ENCODE measurements at regions not wholly inside any gene's neighbourhood (a gene's known extent, or its start where the extent isn't known, plus 50 kb on each side); places are given as distances from the start of the nearest gene placed in this dataset.

DNA sequence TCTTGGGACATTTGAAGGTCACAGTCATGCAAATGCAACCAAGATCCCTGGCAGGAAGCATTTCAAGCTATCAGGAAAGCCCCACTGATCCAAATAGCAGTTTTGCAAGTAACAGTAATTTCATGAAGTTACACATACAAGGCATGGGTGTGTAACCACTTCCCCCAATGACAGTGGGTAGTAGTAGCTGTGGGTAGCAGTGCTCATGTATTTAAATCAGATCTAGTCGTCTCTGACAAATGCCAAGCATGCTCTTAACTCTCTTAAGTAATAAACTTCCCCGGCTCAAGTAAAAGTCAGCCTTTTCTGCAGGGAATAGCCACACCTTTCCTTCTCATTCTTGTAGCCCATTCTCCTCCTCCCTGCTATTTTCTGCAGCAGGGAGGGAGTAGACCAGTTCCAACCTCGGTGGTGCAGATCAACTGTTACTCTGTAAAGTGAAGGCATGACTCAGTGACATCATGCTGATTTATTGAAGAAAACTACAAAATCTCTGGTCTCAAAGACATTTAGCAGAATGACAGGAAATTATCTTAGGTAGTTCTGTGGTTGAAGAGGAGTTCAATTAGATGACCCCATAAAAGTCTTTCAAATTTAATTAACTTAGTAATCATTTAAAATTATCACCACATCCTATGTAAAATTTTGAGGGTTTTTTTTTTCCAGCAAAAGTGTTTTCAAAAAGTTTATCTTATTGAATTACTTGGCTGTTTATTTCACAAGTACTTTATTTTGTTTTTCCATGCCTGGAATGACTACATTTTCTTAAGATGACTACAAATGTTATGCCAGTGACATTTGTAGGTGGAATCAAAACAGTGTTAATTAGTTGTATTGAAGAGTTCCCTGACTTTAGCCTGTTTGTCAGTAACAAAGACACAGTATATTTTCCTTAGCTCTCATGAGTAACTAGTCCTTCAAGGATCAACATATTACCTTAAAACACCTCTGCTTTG, 568.3 kb downstream of the INHBA start:
- H3K4me3 ChIP-seq: no peak overlapping the region
- TF ChIP-seq, protein P1, sequence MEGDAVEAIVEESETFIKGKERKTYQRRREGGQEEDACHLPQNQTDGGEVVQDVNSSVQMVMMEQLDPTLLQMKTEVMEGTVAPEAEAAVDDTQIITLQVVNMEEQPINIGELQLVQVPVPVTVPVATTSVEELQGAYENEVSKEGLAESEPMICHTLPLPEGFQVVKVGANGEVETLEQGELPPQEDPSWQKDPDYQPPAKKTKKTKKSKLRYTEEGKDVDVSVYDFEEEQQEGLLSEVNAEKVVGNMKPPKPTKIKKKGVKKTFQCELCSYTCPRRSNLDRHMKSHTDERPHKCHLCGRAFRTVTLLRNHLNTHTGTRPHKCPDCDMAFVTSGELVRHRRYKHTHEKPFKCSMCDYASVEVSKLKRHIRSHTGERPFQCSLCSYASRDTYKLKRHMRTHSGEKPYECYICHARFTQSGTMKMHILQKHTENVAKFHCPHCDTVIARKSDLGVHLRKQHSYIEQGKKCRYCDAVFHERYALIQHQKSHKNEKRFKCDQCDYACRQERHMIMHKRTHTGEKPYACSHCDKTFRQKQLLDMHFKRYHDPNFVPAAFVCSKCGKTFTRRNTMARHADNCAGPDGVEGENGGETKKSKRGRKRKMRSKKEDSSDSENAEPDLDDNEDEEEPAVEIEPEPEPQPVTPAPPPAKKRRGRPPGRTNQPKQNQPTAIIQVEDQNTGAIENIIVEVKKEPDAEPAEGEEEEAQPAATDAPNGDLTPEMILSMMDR (IDR thresholded peaks at IDR 0.05): no peak
- TF ChIP-seq POLR2A (IDR thresholded peaks at IDR 0.05): no peak
- WGBS, 4 donors: 47 to 58% (median 53%) methylated on average over 3 of the region's 3 CpGs
- H3K4me1 ChIP-seq (replicated peaks in 1 of 2): no peaks in the 10 kb centered on the region
- peaks cover 3% of the 10 kb centered on the region for H3K27me3 ChIP-seq
- H3K27ac ChIP-seq: no peak overlapping the region
- H3K36me3 ChIP-seq (replicated peaks in 1 of 2): no peaks in the 10 kb centered on the region
- H3K9me3 ChIP-seq (replicated peaks in 1 of 3): no peaks in the 10 kb centered on the region
- intact Hi-C loops (cut with DNase I): no loop called here
- DNase-seq: no peak

DNA sequence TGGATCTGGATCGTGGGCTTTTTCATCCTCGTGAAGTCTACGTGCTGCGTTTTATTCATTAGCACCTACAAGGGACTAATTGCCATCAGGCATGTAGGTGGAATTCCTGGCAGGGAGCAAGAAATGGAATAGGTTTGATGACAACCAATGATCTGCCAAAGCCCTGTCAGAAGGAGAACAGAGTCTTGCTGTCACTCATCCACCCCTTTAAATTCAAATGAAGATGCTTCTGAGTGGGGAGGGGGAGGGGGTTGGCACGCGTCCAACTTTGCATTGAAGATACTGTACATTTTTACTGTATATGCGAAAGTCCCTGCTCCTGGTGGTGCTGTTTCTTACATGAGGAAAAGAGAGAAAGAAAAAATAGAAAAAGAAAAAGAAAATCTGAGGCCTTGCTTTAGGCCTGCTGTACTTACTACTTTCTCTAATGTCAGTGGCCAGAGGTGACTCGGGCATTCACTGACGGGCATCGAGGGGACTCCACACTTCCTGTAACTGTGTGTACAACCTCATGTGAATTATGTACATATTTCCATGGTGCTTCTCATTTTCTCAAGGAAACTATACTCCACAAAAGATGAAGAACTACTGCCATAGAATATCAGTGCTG, 569.1 kb downstream of the INHBA start:
- Histone ChIP-seq H3K27me3 (peaks cover 3% of the 10 kb centered on the region), H3K4me3 (no peak overlapping the region), H3K36me3 (replicated peaks in 1 of 2) (no peaks in the 10 kb centered on the region), H3K4me1 (replicated peaks in 1 of 2) (no peaks in the 10 kb centered on the region), H3K27ac (no peak overlapping the region), H3K9me3 (replicated peaks in 1 of 3) (no peaks in the 10 kb centered on the region)
- WGBS, 4 donors: 80 to 85% (median 82%) methylated on average over 10 of the region's 10 CpGs
- TF ChIP-seq, protein P1 (IDR thresholded peaks at IDR 0.05): no peak
- no peak for TF ChIP-seq POLR2A (IDR thresholded peaks at IDR 0.05)
- no peak for DNase-seq
- intact Hi-C loops (cut with DNase I): no loop called here

DNA sequence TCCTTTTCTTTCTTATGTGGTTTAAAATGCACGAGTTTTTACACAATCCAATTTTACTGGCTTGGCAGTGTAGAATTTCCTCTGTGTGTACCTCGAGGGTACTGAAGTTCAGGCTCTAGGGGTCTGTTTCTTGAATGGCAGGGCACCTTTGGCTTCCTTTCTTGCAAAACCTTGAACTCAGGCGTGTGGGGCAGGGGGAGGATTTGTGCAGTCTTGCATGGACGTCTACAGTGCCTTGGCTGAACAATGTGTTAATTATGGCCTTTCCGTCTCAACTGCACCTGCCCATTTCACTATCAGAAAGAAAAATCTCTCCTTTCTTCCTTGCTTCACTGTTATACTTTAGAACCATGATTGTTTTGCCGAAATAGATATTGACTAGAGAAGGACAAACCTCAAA, 570.9 kb downstream of the INHBA start:
- H3K27me3 ChIP-seq: no peaks in the 10 kb centered on the region
- 79 to 88% (median 80%) methylated on average over 6 of the region's 6 CpGs for WGBS, 4 donors
- TF ChIP-seq POLR2A (IDR thresholded peaks at IDR 0.05): no peak
- TF ChIP-seq, protein P1 (IDR thresholded peaks at IDR 0.05): no peak
- no peaks in the 10 kb centered on the region for H3K4me1 ChIP-seq (replicated peaks in 1 of 2)
- H3K36me3 ChIP-seq (replicated peaks in 1 of 2): no peaks in the 10 kb centered on the region
- intact Hi-C loops (cut with DNase I): no loop called here
- H3K4me3 ChIP-seq: no peak overlapping the region
- no peaks in the 10 kb centered on the region for H3K9me3 ChIP-seq (replicated peaks in 1 of 3)
- H3K27ac ChIP-seq: no peak overlapping the region
- no peak for DNase-seq

DNA sequence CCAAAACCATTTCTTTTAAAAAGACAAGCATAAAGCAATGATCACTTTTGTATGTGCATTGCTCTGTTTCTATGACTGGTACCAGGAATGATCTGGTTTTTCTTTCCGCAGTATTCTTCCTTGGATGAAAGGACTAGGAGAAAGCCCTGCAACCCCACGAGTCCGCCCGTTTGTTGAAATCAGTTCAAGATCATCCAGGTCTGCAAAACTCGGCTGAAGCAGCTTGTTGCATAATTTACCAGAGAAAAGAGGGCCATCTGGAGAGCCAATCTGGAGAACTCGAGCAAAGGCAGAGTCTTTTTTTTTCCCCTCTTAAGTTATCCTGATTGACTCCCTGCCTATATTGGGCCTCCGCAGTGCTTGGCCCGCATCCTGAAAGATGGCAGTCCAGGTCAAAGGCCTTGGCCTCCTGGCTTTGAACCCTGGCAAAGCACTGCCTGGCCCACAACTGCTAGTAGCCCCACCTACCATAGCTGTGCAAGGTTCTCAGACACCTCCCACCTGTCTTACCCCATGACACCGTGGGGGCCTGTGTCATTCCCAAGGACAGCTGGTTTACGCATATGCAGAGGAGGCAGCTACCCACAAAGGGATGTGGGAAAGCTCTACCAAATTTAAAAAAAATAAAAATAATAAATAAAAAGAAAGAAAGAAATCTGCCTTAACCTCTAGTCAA, 572.2 kb downstream of the INHBA start:
- H3K4me1 ChIP-seq (replicated peaks in 1 of 2): no peaks in the 10 kb centered on the region

More for the DNA sequence above, 572.2 kb downstream of the INHBA start:
- Histone ChIP-seq H3K27ac (no peak overlapping the region), H3K36me3 (replicated peaks in 1 of 2) (no peaks in the 10 kb centered on the region), H3K9me3 (replicated peaks in 1 of 3) (no peaks in the 10 kb centered on the region), H3K4me3 (no peak overlapping the region), H3K27me3 (no peaks in the 10 kb centered on the region)
- intact Hi-C loops (cut with DNase I): no loop called here
- TF ChIP-seq, protein P1 (IDR thresholded peaks at IDR 0.05): no peak
- no peak for TF ChIP-seq POLR2A (IDR thresholded peaks at IDR 0.05)
- no peak for DNase-seq
- 75 to 83% (median 80%) methylated on average over 10 of the region's 10 CpGs for WGBS, 4 donors
